GM19397 (cell line): ENCODE measurements at regions not wholly inside any gene's neighbourhood (a gene's known extent, or its start where the extent isn't known, plus 50 kb on each side); places are given as distances from the start of the nearest gene placed in this dataset.
"Not testable (repeated sequence)": the region's sequence is repeated elsewhere in the genome, so short reads cannot be mapped to it uniquely, and the experiment has no call there.

Source experiments
- ATAC-seq: cut with Tn5 transposase; IDR thresholded peaks from one replicate; pipeline ENCODE4 v1.9.1; 2021; ENCODE audit warnings: mild to moderate bottlenecking, moderate library complexity; ENCODE audit not compliant: unreplicated experiment

- no peak for ATAC-seq
Measured at GRCh38 chr5:45038366-45038987, 229.7 kb downstream of the MRPS30 start.

GRCh38 chr5:45042283-45042682, 233.5 kb downstream of the MRPS30 start:
- ATAC-seq = no peak

DNA sequence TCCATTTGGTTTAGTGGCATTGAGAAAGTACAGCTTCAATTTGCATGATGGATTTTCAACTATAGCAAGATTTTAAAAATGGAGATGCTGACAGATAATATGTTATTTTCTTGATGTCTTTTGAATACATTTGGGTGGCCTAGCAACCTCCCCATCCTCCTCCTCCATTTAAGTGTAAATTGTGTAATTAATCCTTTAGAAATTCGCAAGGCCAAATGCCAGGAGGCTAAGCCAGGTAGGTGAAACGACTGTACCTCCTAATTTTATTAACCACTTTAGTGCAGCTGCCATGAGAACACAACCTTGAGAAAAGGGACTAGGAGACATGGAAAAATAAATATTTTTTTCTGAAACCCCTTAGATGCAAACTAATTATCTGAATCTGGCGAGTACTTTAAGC, 248.8 kb downstream of the MRPS30 start:
- no peak for ATAC-seq

DNA sequence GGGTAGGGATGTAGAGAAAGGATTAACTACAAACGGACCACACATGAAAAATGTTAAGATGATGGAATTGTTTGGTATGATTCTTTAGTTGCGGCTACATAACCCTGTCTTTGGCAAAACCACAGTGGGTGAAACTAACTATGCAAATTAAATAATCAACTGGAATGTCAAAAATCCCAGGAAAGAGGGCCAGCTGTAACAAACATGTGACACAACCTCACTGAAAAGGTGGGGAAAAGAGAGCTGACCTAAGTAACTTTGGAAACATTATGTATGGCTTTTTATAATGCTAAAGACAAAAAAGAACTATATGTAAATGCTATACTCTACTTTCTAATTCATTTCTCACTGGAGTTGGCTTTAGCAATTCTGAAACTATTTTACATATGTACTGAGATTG, 252.0 kb downstream of the MRPS30 start:
- no peak for ATAC-seq

DNA sequence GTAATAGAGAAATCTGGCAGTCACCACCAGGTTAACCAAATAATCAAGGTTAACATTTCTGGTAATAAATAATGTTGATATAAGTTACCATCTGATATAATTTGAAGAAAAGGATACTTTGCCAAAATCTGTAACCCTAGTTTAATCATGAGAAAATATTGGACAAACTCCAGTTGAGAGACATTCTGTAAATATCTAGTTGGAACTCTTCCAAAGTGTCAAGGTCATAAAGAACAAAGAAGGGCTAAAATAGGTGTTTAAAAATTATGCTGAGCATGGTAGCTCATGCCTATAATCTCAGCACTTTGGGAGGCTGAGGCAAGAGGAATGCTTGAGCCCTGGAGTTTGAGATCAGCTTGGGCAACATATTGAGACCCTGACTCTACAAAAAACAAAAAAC, 253.3 kb downstream of the MRPS30 start:
- ATAC-seq = no peak

GRCh38 chr5:45081082-45081481, 272.3 kb downstream of the MRPS30 start:
- ATAC-seq = no peak

GRCh38 chr5:45089870-45090269, 281.1 kb downstream of the MRPS30 start:
- ATAC-seq = no peak

- no peak for ATAC-seq
Measured at GRCh38 chr5:45093377-45093776, 284.6 kb downstream of the MRPS30 start.

- ATAC-seq = no peak
Measured at GRCh38 chr5:45094876-45095440, 286.2 kb downstream of the MRPS30 start.

DNA sequence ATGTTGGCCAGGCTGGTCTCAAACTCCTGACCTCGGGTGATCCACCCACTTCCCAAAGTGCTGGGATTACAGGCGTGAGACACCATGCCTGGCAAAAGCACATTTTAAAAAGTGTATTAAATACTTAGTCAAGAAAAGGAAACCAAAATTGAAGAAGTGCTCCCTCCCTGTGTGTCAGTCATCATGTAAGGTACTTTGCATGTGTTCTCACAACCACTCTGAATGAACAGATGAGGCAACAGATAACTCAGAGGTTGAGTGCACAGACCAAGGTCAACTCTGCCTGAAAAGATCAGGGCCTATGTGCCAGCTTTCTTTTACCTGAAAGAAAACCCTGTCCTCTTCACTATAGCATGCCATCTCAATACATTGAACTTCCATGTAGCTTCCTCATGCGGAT, 289.7 kb downstream of the MRPS30 start:
- no peak for ATAC-seq

- ATAC-seq = no peak
Measured at GRCh38 chr5:45101146-45101545, 292.4 kb downstream of the MRPS30 start.

DNA sequence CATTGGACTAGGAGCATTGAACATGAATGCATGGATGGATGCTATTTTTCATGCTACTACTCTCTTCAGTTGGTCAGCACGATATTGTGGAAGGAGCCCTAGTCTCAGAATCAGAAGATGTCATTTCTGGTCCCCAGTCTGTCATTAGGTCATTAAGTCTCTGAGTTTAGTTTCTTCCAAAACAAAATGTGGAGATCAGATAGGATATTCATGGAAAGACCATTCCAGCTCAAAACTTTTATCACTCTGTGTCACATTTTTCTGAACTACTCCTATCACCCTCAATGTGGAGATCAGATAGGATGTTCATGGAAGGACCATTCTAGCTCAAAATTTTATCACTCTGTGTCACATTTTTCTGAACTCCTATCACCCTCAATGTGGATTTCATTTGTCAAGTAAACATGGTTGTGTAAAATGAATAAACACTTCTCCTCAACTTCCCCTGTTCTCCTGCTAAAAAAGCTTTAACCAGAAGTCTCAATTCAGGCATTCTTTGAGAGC, 296.8 kb downstream of the MRPS30 start:
- ATAC-seq = no peak

DNA sequence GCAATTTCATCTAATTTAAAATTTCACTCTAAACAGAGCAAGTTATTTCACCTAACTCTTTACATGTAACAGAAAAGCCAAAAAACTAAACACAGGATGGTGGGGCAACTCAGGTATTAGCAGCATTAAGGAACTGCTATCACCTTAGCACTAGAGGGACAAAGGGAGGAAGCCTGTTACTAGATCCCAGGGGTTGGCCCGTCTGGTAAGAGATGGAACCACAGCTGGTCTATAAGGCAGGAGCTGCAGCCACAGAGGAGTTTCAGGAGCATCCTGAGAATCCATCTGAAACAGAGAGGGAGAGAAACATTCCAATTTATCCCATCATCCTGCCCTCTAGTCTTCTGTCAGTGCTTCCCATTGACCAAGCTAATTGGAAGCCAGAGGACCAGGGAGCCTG, 300.3 kb downstream of the MRPS30 start:
- ATAC-seq = no peak

DNA sequence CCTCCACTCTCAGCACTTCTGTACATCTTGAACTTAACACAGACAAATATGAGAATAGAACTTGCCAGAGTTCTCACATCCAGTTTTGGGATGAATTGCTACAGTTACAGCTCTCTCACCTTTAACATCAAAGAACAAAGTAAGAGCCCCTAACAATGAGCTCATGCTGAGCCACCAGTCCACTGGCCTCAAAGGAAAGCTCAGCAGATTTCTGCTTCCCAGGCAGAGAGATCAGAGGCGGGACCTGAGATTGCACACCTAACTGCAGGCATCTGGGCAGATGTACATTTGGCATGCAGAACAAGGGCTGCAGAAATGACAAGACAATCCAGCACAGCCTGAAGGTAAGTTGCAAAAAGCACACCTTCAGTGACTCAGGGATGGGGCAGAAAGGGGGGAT, 300.9 kb downstream of the MRPS30 start:
- no peak for ATAC-seq

DNA sequence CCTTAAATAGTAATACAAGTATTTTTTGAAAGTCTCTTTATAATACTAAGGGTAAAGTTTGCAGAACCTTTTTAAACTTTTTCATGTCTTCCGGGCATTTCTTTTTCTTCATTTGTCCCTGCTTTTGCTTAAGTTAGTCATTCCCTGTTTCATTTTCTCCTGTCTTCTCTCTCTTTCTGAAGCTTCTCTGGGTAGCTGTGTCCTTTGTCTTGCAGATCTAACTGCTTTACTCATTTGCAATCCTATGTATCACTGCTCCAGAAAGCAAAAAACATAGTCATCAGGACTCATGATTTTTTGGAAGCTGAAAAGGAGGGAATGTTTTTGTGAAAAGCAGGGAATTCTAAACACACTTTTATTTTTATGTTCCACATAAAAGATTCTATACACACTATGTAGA, 301.7 kb downstream of the MRPS30 start:
- ATAC-seq = no peak

GRCh38 chr5:45113726-45114125, 305.0 kb downstream of the MRPS30 start:
- ATAC-seq = no peak

GRCh38 chr5:45132972-45133371, 324.2 kb downstream of the MRPS30 start:
- ATAC-seq = no peak

- ATAC-seq = no peak
Measured at GRCh38 chr5:45162974-45163373, 354.2 kb downstream of the MRPS30 start.

DNA sequence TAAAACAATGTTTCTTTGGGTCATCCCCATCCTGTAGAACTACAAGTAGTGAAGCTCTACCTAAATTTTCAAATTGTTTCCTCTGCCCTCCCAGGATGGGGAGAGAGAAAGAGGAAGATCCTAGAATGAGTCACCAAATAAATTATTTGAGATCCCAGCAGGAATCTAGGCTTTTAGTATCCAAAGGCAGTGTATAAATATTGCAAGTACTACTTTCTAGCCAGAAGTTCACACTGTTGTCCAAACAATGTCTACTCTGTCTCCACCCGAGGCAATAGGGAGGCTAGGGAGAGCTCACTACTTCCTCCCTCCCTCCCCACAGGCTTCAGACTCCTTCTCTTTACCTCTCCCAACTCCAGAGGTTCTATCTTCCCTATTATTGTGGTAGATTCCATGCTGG, 362.8 kb downstream of the MRPS30 start:
- no peak for ATAC-seq

DNA sequence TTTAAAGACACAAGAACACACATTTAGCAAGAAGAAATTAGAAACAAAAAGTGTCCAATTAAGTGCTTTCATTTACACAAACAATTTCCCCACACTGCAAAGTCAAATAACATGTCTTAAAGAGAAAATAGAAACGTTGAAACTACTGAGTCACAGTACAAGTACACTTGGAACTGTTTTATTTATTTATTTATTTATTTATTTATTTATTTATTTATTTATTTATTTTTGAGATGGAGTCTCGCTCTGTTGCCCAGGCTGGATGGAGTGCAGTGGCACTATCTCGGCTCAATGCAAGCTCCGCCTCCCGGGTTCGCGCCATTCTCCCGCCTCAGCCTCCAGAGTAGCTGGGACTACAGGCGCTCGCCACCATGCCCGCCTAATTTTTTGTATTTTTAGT, 363.9 kb downstream of the MRPS30 start:
- ATAC-seq = not testable (repeated sequence)

DNA sequence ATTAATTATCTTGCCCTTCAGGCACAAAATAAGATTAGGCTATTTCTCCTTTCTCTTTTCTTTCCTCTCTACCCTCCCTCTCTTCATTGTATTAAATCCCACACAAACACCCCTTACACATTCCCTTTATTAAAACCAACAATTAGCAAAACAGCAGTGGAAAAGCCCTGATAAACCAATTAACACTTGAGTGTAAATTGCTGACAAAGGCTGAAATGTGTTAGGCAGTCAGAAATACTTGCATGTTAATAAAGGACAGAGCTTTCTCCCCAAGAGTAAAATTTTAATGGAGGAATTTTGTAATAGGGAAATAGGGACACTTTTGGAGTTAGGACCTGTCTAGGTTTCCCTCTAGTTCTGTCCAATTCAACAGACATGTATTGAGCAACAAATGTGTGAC, 370.9 kb downstream of the MRPS30 start:
- ATAC-seq = no peak

DNA sequence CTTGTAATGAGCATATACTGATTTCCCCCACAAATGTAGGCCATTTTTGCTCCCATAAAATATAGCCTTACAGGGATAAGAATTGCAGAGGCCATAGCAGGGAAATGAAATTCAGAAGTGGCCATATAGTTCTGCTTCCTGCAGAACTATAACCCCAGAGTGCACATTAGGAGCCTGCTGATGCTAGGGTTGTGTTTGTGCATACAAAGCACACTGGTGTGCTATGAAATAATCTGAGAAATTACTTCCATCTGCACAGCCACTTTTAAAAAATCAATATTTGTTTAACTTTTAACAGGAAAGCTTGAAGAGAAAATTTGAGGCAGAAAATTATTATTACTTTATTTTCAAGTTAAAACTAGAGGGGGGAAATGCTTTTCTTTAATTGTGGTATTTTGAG, 380.3 kb downstream of the MRPS30 start:
- no peak for ATAC-seq

DNA sequence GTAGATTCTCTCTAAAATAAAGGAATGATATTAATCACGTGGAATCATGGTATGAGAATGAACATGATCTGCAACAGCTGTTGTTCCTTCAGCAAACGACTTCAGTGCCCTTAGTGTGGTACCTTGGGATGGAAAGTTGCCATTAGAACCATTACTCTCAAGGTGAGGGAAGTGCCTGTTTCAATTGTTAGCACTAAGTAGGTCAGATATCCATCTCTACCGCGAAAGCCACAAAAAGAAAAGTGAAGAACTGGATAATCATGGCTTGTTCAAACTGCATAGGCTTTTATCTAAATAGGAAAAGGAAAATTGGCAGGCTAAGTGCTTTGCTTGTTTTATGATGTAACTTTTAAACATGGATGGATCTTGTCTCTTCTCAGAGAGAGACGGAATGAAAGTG, 380.7 kb downstream of the MRPS30 start:
- no peak for ATAC-seq
